ENCODE measurements at regions not wholly inside any gene's neighbourhood (a gene's known extent, or its start where the extent isn't known, plus 50 kb on each side); places are given as distances from the start of the nearest gene placed in this dataset.

DNA sequence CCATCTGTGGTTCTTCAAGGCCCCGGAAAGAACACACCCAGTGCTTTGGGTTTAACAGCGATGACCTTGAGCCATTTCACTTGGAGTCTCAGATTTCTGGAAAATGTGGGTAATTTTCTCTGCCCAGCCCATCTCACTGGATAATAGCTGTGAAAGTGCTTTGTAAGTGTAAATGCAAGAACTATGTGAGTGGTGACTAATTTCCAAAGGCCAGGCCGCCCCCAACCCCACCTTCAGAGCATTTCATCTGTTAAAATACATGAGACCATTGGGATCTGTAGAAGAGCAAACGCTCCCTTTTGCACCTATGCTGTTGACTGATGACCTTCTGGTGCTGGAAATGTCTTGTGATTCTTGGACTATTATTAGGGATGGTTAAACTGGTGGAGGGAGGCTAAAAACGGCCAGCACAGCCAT, 196.8 kb upstream of the LPP start:
- no peak for TF ChIP-seq CTCF (IDR thresholded peaks at IDR 0.05)
- TF ChIP-seq POLR2A (IDR thresholded peaks at IDR 0.05) = no peak
- no peak for TF ChIP-seq EP300 (IDR thresholded peaks at IDR 0.05)
